ENCODE measurements at regions not wholly inside any gene's neighbourhood (a gene's known extent, or its start where the extent isn't known, plus 50 kb on each side); places are given as distances from the start of the nearest gene placed in this dataset.

- no peak for TF ChIP-seq POLR2AphosphoS5 (IDR thresholded peaks at IDR 0.05; ENCODE audit: borderline replicate concordance, low read depth, low read length)
- no peak for TF ChIP-seq EZH2 (IDR thresholded peaks at IDR 0.05)
- TF ChIP-seq FOXP2 (optimal IDR thresholded peaks at IDR 0.05; ENCODE audit: control extremely low read depth, extremely low read length, insufficient read depth), result no peak
These were observed 642.6 kb upstream of the HS3ST1 start for GRCh38 chr4:12071316-12071715.
